ENCODE measurements at regions not wholly inside any gene's neighbourhood (a gene's known extent, or its start where the extent isn't known, plus 50 kb on each side); places are given as distances from the start of the nearest gene placed in this dataset.

DNA sequence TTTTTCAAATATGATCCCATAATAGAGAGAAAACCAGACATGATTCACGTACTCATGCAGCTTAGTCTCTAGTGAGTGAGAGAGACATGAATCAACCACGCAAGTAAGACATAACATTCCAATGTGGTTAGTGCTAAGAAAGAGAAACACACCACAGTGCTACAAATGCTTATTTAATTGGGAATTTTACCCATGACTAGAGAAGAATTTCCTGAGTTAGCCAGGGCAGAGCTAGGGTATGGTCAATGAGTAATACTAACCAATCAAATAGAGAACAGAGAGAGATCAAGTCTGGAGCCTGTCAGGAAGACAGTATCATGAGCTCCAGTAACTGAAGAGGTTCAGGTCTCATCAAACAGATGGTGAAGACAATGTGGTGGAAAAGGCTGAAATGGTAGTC is 495.2 kb downstream of the PDGFC start:
- Histone ChIP-seq H3K36me3 (ENCODE audit: control insufficient read depth, insufficient read depth, low read length) (no peaks in the 10 kb centered on the region), H3K4me3 (ENCODE audit: low read length) (no peak overlapping the region), H3K27ac (ENCODE audit: low read depth, low read length) (no peak overlapping the region), H3K9me3 (ENCODE audit: control insufficient read depth, low read length) (peaks cover 4% of the 10 kb centered on the region), H3K9ac (ENCODE audit: extremely low read depth, low read length, poor library complexity, severe bottlenecking) (no peak overlapping the region), H3K27me3 (ENCODE audit: control insufficient read depth, insufficient read depth, low read length, poor library complexity, severe bottlenecking) (no peaks in the 10 kb centered on the region), H3K4me1 (ENCODE audit: control insufficient read depth, insufficient read depth, low read length) (no peaks in the 10 kb centered on the region)
- WGBS, 2 experiments (ENCODE audit: insufficient coverage in 1 of 2, insufficient read length in 1 of 2): 94 to 100% methylated on average over 2 of the region's 2 CpGs
- Mint-ChIP-seq H3K27me3 (ENCODE audit: insufficient read depth) (no peaks in the 10 kb centered on the region), H3K4me3 (no peak overlapping the region), H3K27ac (no peak overlapping the region), H3K4me1 (no peaks in the 10 kb centered on the region), H3K9me3 (no peaks in the 10 kb centered on the region), H3K36me3 (ENCODE audit: low read depth) (no peaks in the 10 kb centered on the region)
- DNase-seq: no peak
- TF ChIP-seq, protein P1, sequence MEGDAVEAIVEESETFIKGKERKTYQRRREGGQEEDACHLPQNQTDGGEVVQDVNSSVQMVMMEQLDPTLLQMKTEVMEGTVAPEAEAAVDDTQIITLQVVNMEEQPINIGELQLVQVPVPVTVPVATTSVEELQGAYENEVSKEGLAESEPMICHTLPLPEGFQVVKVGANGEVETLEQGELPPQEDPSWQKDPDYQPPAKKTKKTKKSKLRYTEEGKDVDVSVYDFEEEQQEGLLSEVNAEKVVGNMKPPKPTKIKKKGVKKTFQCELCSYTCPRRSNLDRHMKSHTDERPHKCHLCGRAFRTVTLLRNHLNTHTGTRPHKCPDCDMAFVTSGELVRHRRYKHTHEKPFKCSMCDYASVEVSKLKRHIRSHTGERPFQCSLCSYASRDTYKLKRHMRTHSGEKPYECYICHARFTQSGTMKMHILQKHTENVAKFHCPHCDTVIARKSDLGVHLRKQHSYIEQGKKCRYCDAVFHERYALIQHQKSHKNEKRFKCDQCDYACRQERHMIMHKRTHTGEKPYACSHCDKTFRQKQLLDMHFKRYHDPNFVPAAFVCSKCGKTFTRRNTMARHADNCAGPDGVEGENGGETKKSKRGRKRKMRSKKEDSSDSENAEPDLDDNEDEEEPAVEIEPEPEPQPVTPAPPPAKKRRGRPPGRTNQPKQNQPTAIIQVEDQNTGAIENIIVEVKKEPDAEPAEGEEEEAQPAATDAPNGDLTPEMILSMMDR (conservative IDR thresholded peaks at IDR 0.05): no peak

DNA sequence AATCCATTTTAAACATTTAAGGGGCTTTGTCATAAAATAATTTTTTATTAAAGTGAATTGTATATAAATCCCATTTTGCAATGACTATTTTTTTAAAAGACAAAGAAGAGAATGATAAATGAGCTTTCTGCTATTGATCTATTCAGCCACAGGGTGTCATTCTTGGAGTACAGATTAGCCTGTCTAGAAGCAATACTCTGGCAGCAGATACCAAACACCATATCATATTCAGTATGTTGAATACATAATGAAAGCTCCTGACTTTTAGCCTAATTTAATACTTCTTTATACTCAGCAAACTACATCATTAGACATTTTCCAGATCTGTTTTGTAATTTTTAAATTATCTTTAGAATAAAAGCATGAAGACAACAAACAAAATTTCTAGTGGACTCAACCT is 496.3 kb downstream of the PDGFC start:
- Histone ChIP-seq H3K4me3 (ENCODE audit: low read length) (no peak overlapping the region), H3K27ac (ENCODE audit: low read depth, low read length) (no peak overlapping the region), H3K4me1 (ENCODE audit: control insufficient read depth, insufficient read depth, low read length) (no peaks in the 10 kb centered on the region), H3K36me3 (ENCODE audit: control insufficient read depth, insufficient read depth, low read length) (no peaks in the 10 kb centered on the region), H3K9ac (ENCODE audit: extremely low read depth, low read length, poor library complexity, severe bottlenecking) (no peak overlapping the region), H3K27me3 (ENCODE audit: control insufficient read depth, insufficient read depth, low read length, poor library complexity, severe bottlenecking) (no peaks in the 10 kb centered on the region), H3K9me3 (ENCODE audit: control insufficient read depth, low read length) (peaks cover 4% of the 10 kb centered on the region)
- no peaks in the 10 kb centered on the region for H3K4me1 Mint-ChIP-seq
- H3K36me3 Mint-ChIP-seq (ENCODE audit: low read depth): no peaks in the 10 kb centered on the region
- H3K27ac Mint-ChIP-seq: no peak overlapping the region
- H3K4me3 Mint-ChIP-seq: no peak overlapping the region
- no peaks in the 10 kb centered on the region for H3K27me3 Mint-ChIP-seq (ENCODE audit: insufficient read depth)
- TF ChIP-seq, protein P1 (conservative IDR thresholded peaks at IDR 0.05): peak; percentile 63
- H3K9me3 Mint-ChIP-seq: no peaks in the 10 kb centered on the region
- no peak for DNase-seq

DNA sequence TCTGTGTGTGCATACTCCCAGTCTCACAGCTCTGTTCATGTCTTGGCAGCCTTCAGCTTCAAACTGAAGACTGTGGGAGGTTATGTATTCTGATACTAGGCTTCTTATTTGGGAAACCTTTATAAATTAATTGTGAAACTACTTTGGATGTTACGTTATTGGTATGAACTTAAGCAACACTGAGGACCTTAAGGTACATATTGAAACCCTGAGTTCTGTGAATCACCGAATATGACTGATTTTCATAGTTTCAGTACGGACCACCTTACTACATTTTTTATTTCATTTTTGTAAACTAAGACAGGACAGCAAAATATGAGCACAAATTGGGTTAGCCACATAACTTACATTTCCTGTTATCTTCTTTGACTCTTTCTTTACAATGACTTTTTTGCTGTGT is 498.4 kb downstream of the PDGFC start:
- Histone ChIP-seq H3K27me3 (ENCODE audit: control insufficient read depth, insufficient read depth, low read length, poor library complexity, severe bottlenecking) (no peaks in the 10 kb centered on the region), H3K27ac (ENCODE audit: low read depth, low read length) (no peak overlapping the region), H3K9ac (ENCODE audit: extremely low read depth, low read length, poor library complexity, severe bottlenecking) (no peak overlapping the region), H3K9me3 (ENCODE audit: control insufficient read depth, low read length) (no peaks in the 10 kb centered on the region), H3K4me3 (ENCODE audit: low read length) (no peak overlapping the region), H3K36me3 (ENCODE audit: control insufficient read depth, insufficient read depth, low read length) (no peaks in the 10 kb centered on the region), H3K4me1 (ENCODE audit: control insufficient read depth, insufficient read depth, low read length) (no peaks in the 10 kb centered on the region)
- H3K4me3 Mint-ChIP-seq: no peak overlapping the region
- DNase-seq: no peak
- TF ChIP-seq, protein P1 (conservative IDR thresholded peaks at IDR 0.05): no peak
- H3K27ac Mint-ChIP-seq: no peak overlapping the region
- no peaks in the 10 kb centered on the region for H3K36me3 Mint-ChIP-seq (ENCODE audit: low read depth)
- H3K27me3 Mint-ChIP-seq (ENCODE audit: insufficient read depth): no peaks in the 10 kb centered on the region
- H3K9me3 Mint-ChIP-seq: no peaks in the 10 kb centered on the region
- no peaks in the 10 kb centered on the region for H3K4me1 Mint-ChIP-seq
- WGBS, 2 experiments (ENCODE audit: insufficient coverage in 1 of 2, insufficient read length in 1 of 2): 80 to 87% methylated on average over 2 to 3 of the region's 3 CpGs
